ENCODE measurements at regions not wholly inside any gene's neighbourhood (a gene's known extent, or its start where the extent isn't known, plus 50 kb on each side); places are given as distances from the start of the nearest gene placed in this dataset.

DNA sequence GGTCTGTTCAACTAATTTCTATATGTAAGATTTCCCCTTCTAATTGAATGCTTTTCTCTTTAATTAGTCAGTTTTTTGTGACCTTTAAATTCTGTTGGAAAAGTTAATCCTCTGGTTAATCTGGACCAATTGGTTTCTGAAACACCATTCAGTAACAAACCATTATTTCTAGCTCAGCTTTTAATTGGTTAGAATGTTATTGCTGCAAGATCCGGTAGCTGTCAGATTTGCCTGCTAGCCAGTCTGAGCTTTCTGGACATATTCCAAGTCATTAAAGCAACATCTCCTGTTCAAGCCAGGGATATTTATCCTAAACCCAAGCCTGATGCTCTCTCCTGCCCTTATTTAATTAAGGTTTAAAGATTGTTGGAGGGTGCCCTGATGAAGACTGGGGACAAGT, 55.1 kb upstream of the FBXL4 start:
- no peak for ATAC-seq
- TF ChIP-seq ISL1 (CRISPR knock-in tag; IDR thresholded peaks at IDR 0.05) (no peak), ZNF8 (CRISPR knock-in tag; IDR thresholded peaks at IDR 0.05) (no peak), CSDC2 (CRISPR knock-in tag; IDR thresholded peaks at IDR 0.05) (no peak), RARB (CRISPR knock-in tag; IDR thresholded peaks at IDR 0.05) (no peak), ZNF565 (CRISPR knock-in tag; conservative IDR thresholded peaks at IDR 0.05; ENCODE audit: low read depth) (no peak), ZC3H10 (CRISPR knock-in tag; IDR thresholded peaks at IDR 0.05) (no peak), OSR1 (CRISPR knock-in tag; IDR thresholded peaks at IDR 0.05) (no peak), TOX (CRISPR knock-in tag; IDR thresholded peaks at IDR 0.05; ENCODE audit: borderline replicate concordance) (no peak), BACH2 (CRISPR knock-in tag; IDR thresholded peaks at IDR 0.05; ENCODE audit: borderline replicate concordance) (no peak), ARNTL (CRISPR knock-in tag; IDR thresholded peaks at IDR 0.05; ENCODE audit: borderline replicate concordance, low read depth) (no peak), TCF4 (CRISPR knock-in tag; IDR thresholded peaks at IDR 0.05; ENCODE audit: borderline replicate concordance) (no peak), ZFP3 (CRISPR knock-in tag; IDR thresholded peaks at IDR 0.05) (no peak), ESRRG (CRISPR knock-in tag; IDR thresholded peaks at IDR 0.05) (no peak), SNAI2 (CRISPR knock-in tag; IDR thresholded peaks at IDR 0.05) (no peak), ZNF70 (CRISPR knock-in tag; IDR thresholded peaks at IDR 0.05) (no peak)
- TF ChIP-seq, protein P1, sequence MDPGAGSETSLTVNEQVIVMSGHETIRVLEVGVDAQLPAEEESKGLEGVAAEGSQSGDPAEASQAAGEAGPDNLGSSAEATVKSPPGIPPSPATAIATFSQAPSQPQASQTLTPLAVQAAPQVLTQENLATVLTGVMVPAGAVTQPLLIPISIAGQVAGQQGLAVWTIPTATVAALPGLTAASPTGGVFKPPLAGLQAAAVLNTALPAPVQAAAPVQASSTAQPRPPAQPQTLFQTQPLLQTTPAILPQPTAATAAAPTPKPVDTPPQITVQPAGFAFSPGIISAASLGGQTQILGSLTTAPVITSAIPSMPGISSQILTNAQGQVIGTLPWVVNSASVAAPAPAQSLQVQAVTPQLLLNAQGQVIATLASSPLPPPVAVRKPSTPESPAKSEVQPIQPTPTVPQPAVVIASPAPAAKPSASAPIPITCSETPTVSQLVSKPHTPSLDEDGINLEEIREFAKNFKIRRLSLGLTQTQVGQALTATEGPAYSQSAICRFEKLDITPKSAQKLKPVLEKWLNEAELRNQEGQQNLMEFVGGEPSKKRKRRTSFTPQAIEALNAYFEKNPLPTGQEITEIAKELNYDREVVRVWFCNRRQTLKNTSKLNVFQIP (CRISPR knock-in tag; IDR thresholded peaks at IDR 0.05; ENCODE audit: borderline replicate concordance, low read depth) = no peak
- TF ChIP-seq, protein P2, sequence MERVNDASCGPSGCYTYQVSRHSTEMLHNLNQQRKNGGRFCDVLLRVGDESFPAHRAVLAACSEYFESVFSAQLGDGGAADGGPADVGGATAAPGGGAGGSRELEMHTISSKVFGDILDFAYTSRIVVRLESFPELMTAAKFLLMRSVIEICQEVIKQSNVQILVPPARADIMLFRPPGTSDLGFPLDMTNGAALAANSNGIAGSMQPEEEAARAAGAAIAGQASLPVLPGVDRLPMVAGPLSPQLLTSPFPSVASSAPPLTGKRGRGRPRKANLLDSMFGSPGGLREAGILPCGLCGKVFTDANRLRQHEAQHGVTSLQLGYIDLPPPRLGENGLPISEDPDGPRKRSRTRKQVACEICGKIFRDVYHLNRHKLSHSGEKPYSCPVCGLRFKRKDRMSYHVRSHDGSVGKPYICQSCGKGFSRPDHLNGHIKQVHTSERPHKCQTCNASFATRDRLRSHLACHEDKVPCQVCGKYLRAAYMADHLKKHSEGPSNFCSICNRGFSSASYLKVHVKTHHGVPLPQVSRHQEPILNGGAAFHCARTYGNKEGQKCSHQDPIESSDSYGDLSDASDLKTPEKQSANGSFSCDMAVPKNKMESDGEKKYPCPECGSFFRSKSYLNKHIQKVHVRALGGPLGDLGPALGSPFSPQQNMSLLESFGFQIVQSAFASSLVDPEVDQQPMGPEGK (CRISPR knock-in tag; IDR thresholded peaks at IDR 0.05; ENCODE audit: borderline replicate concordance) = no peak
- TF ChIP-seq, protein P3, sequence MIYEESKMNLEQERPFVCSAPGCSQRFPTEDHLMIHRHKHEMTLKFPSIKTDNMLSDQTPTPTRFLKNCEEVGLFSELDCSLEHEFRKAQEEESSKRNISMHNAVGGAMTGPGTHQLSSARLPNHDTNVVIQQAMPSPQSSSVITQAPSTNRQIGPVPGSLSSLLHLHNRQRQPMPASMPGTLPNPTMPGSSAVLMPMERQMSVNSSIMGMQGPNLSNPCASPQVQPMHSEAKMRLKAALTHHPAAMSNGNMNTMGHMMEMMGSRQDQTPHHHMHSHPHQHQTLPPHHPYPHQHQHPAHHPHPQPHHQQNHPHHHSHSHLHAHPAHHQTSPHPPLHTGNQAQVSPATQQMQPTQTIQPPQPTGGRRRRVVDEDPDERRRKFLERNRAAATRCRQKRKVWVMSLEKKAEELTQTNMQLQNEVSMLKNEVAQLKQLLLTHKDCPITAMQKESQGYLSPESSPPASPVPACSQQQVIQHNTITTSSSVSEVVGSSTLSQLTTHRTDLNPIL (CRISPR knock-in tag; IDR thresholded peaks at IDR 0.05; ENCODE audit: low read depth) = no peak
- TF ChIP-seq, protein P4, sequence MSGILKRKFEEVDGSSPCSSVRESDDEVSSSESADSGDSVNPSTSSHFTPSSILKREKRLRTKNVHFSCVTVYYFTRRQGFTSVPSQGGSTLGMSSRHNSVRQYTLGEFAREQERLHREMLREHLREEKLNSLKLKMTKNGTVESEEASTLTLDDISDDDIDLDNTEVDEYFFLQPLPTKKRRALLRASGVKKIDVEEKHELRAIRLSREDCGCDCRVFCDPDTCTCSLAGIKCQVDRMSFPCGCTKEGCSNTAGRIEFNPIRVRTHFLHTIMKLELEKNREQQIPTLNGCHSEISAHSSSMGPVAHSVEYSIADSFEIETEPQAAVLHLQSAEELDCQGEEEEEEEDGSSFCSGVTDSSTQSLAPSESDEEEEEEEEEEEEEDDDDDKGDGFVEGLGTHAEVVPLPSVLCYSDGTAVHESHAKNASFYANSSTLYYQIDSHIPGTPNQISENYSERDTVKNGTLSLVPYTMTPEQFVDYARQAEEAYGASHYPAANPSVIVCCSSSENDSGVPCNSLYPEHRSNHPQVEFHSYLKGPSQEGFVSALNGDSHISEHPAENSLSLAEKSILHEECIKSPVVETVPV (CRISPR knock-in tag; IDR thresholded peaks at IDR 0.05) = no peak

DNA sequence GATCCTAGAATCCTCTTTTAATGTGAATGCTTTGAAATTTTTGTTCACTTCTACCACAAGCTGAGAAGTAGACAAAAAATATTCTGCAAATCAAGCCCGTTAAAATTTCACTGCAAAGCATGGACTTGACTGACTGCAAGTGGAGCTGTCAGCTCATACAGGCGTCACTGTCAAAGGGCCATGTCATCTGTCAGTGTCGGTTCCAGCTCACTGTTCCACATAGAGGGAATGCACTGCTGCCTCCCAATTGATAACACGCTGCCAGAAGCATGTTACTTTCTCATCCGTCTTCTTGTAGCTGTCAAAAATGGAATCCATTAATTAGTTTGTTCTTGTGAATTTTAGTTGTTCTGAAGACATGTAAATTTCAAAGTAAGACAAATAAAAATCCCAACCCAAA, 50.4 kb upstream of the FBXL4 start:
- no peak for ATAC-seq
- TF ChIP-seq PPARA (CRISPR knock-in tag; IDR thresholded peaks at IDR 0.05; ENCODE audit: borderline replicate concordance) = no peak
- no peak for TF ChIP-seq ZC3H10 (CRISPR knock-in tag; IDR thresholded peaks at IDR 0.05)
- no peak for TF ChIP-seq RARB (CRISPR knock-in tag; IDR thresholded peaks at IDR 0.05)
- no peak for TF ChIP-seq OSR1 (CRISPR knock-in tag; IDR thresholded peaks at IDR 0.05)

Data from SK-N-SH treated with all-trans-retinoic acid at 6 μM for 48 hours (cell line).